GM21515 (cell line): ENCODE measurements at regions not wholly inside any gene's neighbourhood (a gene's known extent, or its start where the extent isn't known, plus 50 kb on each side); places are given as distances from the start of the nearest gene placed in this dataset.
"Not testable (repeated sequence)": the region's sequence is repeated elsewhere in the genome, so short reads cannot be mapped to it uniquely, and the experiment has no call there.

Experiments used
- ATAC-seq: cut with Tn5 transposase; IDR thresholded peaks from one replicate; pipeline ENCODE4 v1.9.1; 2021; ENCODE audit not compliant: unreplicated experiment

DNA sequence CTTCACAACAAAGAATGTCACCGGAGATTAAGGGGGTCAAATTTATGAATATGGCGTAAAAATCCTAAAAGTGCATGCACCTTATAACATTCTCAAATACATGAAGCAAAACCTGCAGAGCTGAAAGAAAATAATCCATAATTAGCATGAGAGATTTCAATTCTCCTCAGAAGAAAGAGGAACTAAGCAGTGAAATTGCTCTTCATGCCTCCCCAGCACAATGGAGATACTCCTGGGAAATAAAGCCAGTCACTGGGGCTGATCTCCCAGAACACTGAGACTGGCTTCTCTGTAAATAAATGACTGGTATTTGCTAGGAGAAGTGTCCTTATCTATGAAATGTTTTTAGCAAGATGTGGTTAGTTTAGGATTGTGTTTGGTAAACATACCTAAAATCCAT, 68.1 kb downstream of the GOLGA6L6 start:
- ATAC-seq = not testable (repeated sequence)

DNA sequence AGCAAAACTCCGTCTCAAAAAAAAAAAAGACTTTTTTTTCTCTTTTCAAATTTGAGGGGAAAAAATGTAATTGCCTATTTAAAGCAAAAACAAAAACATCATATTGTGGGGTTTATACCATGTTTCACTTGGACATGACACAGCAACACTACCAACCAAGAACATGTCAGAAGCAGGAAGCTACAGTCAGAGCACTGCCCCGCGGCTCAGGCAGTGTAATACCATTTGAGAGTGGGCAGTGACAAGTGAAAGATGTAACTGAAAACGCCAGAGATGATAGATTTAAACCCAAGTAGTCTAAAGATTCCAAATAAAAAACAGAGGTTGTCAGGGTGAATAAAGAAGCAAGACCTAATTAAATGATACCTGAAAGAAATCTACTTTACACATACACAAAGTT, 68.6 kb downstream of the GOLGA6L6 start:
- not testable (repeated sequence) for ATAC-seq

GRCh38 chr15:20470810-20471209, 70.8 kb downstream of the GOLGA6L6 start:
- ATAC-seq = not testable (repeated sequence)

DNA sequence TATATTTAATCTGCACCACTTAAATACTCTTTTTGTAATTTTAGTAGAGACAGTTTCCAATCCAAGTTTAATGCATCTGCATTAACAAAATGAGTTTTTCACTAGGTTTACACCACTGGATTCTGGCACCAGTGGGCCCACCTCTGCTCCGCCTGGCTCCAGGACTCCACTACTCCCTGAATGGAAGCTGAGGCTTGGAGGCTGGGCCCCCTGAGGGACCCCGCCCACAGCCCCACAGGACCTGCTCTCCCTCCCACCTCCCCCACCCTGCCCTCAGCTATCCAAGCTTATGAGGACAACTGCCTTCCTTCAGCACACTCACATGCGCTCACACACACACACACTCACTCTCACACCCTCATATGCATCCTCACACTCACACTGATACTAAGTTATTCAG, 100.5 kb downstream of the GOLGA6L6 start:
- ATAC-seq = not testable (repeated sequence)

DNA sequence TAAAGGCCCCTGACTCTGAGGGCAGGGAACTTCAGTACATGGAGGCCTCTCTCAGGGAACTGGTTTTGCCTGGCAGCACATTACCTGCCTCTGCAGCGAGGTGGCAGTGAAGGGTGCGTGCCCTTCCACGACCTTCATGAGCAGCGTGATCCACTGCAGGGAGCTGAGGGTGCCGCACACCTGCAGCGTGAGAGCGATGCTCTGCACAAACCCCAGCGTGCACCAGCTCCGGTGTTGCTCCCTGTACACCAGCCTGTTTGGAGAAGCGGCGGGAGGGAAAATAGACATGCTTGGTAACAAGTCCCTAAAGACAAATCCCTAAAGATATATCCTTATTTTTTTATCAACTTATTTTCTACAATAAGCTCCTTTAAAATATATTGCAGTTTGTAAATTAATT, 101.2 kb downstream of the GOLGA6L6 start:
- ATAC-seq = not testable (repeated sequence)

DNA sequence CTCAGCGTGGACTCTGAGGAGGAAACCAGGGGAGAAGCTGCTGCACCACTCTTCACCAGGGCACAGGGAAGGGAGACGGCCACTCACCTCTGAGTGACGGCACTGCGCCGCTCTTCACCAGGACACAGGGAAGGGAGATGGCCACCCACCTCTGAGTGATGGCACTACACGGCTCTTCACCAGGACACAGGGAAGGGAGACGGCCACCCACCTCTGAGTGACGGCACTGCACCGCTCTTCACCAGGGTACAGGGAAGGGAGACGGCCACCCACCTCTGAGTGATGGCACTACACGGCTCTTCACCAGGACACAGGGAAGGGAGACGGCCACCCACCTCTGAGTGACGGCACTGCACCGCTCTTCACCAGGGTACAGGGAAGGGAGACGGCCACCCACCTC, 102.5 kb downstream of the GOLGA6L6 start:
- ATAC-seq = not testable (repeated sequence)

DNA sequence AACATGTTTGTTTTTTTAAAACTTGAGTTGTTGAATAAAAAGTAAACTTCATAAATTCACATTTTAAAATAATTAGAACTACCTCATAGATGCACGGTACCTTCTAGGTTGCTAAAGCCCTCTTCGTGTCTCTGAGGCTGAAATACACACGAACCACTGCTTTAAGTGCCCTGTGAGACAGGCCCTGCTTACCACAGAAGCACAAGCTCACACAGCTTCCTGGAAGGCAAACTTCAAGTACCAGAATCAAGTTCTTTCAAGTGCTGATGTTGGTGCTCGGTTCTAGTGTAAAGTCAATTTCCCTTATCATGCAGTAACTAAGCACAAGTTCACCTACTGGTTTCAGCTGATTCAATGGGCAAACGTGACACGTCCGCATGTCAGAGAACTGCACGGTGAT, 103.3 kb downstream of the GOLGA6L6 start:
- ATAC-seq = not testable (repeated sequence)

DNA sequence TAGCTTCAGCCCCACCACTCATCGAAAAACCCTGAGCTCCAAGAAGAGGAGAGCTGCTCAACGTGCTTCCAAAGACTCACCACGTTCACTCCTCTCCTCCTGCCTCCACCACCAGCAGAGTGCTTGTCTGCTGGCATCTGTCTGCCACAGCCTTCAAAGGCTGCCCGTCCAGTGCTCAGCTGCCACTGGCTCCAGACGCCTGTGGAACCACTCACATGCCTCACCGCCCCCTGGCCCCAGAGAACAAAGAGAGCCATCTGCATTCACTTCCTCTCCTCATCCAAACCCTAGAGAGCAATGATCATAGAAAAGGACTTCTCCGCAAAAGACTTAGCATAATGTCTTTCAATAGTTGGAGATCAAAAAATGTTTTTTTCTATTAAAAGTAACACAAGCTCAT, 108.1 kb downstream of the GOLGA6L6 start:
- not testable (repeated sequence) for ATAC-seq

GRCh38 chr15:20430495-20430894, 111.1 kb downstream of the GOLGA6L6 start:
- ATAC-seq = not testable (repeated sequence)

- ATAC-seq = not testable (repeated sequence)
Measured at GRCh38 chr15:20420710-20421109, 120.9 kb downstream of the GOLGA6L6 start.

DNA sequence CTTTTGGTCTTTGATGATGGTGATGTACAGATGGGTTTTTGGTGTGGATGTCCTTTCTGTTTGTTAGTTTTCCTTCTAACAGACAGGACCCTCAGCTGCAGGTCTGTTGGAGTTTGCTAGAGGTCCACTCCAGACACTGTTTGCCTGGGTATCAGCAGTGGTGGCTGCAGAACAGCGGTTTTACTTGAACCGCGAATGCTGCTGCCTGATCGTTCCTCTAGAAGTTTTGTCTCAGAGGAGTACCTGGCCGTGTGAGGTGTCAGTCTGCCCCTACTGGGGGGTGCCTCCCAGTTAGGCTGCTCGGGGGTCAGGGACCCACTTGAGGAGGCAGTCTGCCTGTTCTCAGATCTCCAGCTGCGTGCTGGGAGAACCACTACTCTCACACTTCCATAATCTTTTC, 125.0 kb downstream of the GOLGA6L6 start:
- not testable (repeated sequence) for ATAC-seq

GRCh38 chr15:20409667-20410198, 131.9 kb downstream of the GOLGA6L6 start:
- not testable (repeated sequence) for ATAC-seq

DNA sequence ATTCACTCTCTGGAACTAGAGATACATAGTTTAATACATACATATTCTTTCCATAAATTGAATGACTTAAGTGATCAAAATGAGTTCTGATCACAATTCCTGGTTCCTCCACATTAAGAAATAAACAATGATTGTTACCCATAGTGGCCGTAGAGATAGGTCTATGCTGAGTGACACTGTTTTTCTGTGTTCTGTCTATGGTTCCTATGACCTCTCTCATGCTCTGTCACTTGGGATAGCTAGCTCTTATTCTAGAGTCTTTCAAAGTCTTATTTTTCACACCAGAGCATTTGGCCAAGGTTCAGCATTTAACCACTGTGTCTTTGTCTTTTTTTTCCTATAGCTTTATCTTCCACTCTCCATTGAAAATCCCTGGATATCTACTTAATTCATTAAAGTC, 132.4 kb downstream of the GOLGA6L6 start:
- no peak for ATAC-seq

DNA sequence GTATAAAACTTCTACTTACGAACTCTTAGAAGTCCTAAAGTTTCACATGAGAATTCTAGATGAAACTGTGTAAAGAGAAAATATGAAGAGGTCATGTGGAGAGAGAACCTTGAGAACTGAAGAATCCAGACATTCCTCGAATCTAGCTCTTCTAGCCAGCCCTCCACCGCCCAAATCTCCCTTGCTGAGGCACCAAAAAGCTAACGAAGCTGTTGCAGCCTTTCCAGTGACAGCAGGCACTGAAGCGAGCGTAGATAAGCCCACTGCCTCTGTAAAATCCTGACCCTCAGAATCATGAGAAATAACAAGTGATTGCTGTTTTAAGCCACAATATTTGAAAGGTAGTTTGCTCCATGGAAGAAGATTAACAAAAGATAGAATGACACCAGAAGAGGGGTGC, 134.0 kb downstream of the GOLGA6L6 start:
- no peak for ATAC-seq

GRCh38 chr15:20404571-20404970, 137.0 kb downstream of the GOLGA6L6 start:
- not testable (repeated sequence) for ATAC-seq

DNA sequence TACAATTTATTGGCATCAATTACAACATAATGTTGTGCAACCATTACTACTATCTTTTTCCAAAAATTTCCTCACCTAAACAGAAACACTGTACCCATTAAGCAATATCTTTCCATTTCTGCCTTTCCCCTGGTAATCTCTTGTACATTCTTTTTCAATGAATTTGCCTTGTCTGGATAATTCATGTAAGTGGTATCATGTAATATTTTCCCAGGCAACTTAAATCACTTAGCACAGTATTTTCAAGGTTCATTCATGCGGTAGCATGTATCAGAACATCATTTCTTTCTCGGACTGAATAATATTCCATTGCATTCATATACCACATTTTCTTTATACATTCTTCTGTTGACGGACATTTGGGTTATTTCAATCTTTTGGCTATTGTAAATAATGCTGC, 139.0 kb downstream of the GOLGA6L6 start:
- ATAC-seq = not testable (repeated sequence)

DNA sequence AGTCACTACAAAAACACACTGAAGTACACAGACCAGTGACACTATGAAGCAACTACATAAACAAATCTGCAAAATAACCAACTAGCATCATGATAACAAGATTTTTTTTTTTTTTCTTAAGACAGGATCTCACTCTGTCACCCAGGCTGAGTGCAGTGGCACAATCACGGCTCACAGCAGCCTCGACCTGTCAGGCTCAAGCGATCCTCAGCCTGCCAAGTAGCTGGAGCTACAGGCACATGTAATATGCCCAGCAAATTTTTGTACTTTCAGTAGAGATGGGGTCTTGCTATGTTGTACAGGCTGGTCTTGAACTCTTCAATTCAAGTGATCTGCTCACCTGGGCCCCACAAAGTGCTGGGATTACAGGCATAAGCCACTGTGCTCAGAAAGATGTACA, 140.5 kb downstream of the GOLGA6L6 start:
- not testable (repeated sequence) for ATAC-seq

DNA sequence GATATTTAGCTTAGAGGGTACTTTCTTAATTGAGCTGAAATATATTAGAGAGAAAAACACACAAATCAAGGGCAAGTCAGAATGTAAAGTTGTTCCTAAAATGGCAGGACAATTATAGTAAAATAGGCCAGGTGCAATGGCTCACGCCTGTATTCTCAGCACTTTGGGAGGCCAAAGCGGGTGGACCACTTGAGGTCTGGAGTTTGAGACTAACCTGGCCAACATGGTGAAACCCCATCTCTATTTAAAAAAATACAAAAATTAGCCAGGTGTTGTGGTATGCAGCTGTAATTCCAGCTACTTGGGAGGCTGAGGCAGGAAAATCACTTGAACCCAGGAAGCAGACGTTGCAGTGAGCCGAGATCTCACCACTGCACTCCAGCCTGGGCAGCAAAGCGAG, 142.9 kb downstream of the GOLGA6L6 start:
- ATAC-seq = not testable (repeated sequence)

DNA sequence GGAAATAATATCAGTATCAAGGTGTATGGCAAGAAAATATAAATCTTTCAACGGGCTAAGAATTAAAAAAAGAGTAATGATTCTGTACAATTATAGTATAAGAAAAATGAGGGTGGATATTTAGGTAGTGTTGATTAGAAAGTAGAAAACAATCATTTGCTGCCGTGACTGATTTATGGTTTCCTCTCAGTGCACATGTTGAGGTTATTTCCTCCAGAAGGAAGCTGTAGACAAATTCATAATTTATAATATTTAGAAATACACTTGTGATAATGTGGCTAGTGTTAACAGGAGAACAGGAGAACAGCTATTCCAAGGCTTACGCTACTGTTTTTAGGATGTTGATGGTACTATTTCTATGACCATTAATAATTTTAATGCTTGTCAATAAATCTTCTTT, 153.4 kb downstream of the GOLGA6L6 start:
- not testable (repeated sequence) for ATAC-seq

DNA sequence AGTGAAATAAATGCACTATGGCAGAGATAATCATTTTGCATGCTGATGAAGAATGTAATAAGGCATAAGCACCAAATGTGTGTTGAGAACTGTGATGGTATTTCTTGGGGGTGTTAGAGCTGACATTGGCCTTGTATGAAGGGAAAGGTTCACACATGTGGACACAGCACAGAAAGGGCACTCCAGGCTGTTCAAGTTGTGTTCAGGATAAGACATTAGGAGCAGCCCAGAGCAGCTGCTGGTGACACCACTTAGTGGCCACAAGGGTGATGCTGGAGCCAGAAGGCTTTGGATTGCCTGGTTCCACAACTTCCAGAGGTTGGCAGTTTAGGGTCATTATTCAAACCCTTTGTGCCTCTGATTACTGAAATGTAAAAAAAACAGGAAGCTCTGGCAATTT, 155.4 kb downstream of the GOLGA6L6 start:
- no peak for ATAC-seq

GRCh38 chr15:20380199-20380598, 161.4 kb downstream of the GOLGA6L6 start:
- ATAC-seq = not testable (repeated sequence)

DNA sequence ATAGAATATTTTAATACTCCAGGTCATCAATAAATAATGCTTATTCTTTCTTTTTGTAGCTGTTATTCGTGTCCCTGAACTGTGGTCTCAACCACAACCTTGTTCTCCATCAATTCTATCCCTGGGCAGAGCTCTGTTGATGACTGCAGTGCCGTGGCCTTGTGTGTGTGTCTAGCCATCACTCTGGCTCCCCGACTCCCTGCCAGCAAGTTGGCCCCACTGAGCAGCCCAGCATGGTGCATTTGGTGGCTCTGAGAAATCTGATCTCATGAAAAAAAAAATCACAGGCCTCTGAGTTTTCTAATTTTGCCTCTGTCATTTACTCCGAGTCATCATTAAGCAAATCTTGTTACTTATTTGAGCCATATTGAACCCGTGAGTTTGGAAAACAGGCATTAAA, 164.7 kb downstream of the GOLGA6L6 start:
- no peak for ATAC-seq

DNA sequence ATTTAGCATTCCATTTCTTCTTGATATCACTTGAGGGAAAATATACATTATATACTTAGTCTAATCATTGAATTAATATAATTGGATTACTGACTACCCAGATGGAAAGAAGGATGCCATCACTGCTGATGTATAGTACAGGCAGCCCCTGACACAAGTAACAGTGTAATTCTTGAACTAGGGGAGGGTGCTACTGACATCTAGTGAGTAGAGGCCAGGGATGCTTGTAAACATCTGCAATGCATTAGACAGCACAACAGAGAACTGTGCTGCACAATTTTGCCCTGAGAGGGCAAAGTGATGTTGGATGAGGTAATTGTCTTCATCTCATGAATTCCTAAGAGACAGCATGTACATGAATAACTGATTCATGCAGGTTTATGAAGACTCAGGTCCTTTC, 169.2 kb downstream of the GOLGA6L6 start:
- ATAC-seq = not testable (repeated sequence)
